Prostate gland (tissue), 2 donors: ENCODE measurements at regions not wholly inside any gene's neighbourhood (a gene's known extent, or its start where the extent isn't known, plus 50 kb on each side); places are given as distances from the start of the nearest gene placed in this dataset.
"Not testable (repeated sequence)": the region's sequence is repeated elsewhere in the genome, so short reads cannot be mapped to it uniquely, and the experiment has no call there.

Source experiments
- CTCF ChIP-seq, 4 experiments: fragments of 200-600 bp in 2 of 4; fragments of 450-650 bp in 2 of 4; sonication (generic) in 2 of 4; IDR thresholded peaks; 1 replicate in 3 of 4; 2 replicates in 1 of 4; pipeline ENCODE4 v1.5.1; 2016 to 2019; ENCODE audit warnings: antibody characterized with exemption in 4 of 4, mild to moderate bottlenecking in 2 of 4, moderate library complexity in 2 of 4
- POLR2A ChIP-seq: fragments of 450-650 bp; IDR thresholded peaks from one replicate; pipeline ENCODE4 v1.6.1; 2016; ENCODE audit warnings: antibody characterized with exemption, mild to moderate bottlenecking

GRCh38 chr16:29220647-29221191 lies 185.8 kb downstream of the NPIPB11 start:
- TF ChIP-seq CTCF (IDR thresholded peaks at IDR 0.05); POLR2A: not testable (repeated sequence)
